ENCODE measurements at regions not wholly inside any gene's neighbourhood (a gene's known extent, or its start where the extent isn't known, plus 50 kb on each side); places are given as distances from the start of the nearest gene placed in this dataset.
A peak's percentile ranks its signal among the peaks of the same experiment; 100 is the strongest.

DNA sequence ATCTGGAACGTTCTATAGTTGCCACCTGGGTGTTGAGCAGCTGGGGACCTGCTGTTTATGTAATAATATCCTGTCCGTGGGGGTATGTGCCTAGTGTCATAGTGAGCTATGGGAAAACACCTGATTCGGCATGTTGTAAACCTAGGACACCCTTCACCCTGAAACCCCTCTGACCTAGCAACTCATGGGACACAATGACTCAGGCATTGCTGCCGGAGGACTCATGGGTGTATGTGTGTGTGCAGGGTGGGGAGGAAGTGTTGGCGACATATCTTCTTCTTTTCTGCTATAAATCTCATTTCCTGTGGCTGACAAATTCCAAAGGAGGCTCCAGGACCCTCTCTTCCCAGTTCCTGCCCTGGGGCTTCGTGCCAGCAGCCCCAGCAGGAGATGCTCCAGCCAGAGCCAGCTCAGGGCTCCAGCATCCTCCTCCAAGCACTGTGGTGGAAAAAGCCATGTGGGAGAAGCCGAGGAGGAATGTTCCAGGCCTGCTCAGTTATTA is 77.0 kb upstream of the PODXL start (continued):
- no peak for TF ChIP-seq ZNF280B (CRISPR knock-in tag; IDR thresholded peaks at IDR 0.05)
- TF ChIP-seq CBX2 (IDR thresholded peaks at IDR 0.05; ENCODE audit: insufficient read depth, low read length, poor library complexity, severe bottlenecking): no peak
- no peak for TF ChIP-seq THAP7 (CRISPR knock-in tag; IDR thresholded peaks at IDR 0.05)
- TF ChIP-seq MAFK (IDR thresholded peaks at IDR 0.05; ENCODE audit: low read length): no peak
- TF ChIP-seq E2F3 (CRISPR knock-in tag; IDR thresholded peaks at IDR 0.05): no peak
- no peak for TF ChIP-seq ZNF174 (CRISPR knock-in tag; IDR thresholded peaks at IDR 0.05)
- TF ChIP-seq HCFC1 (IDR thresholded peaks at IDR 0.05; ENCODE audit: low read depth, low read length): no peak
- TF ChIP-seq CREBBP (IDR thresholded peaks at IDR 0.05; ENCODE audit: low read depth, low read length): no peak
- TF ChIP-seq FIP1L1 (IDR thresholded peaks at IDR 0.05; ENCODE audit: low read depth, low read length, poor library complexity, severe bottlenecking): no peak
- no peak for TF ChIP-seq POLR3G (IDR thresholded peaks at IDR 0.05; ENCODE audit: extremely low read depth, insufficient read length, insufficient replicate concordance)
- TF ChIP-seq CCNT2 (IDR thresholded peaks at IDR 0.05; ENCODE audit: borderline replicate concordance, extremely low read depth, insufficient read length, low read depth, low read length): no peak
- TF ChIP-seq CBFB (CRISPR knock-in tag; IDR thresholded peaks at IDR 0.05): no peak
- no peak for TF ChIP-seq ZNF146 (CRISPR knock-in tag; IDR thresholded peaks at IDR 0.05; ENCODE audit: unreplicated experiment)
- no peak for TF ChIP-seq SRSF7 (optimal IDR thresholded peaks at IDR 0.05; ENCODE audit: low read depth, low read length)
- TF ChIP-seq ZKSCAN8 (CRISPR knock-in tag; IDR thresholded peaks at IDR 0.05): no peak
- TF ChIP-seq ZFP36 (IDR thresholded peaks at IDR 0.05; ENCODE audit: low read depth, low read length, partially characterized antibody): no peak
- no peak for TF ChIP-seq RUNX1 (IDR thresholded peaks at IDR 0.05; ENCODE audit: low read depth)
- no peak for TF ChIP-seq ZNF644 (tag; IDR thresholded peaks at IDR 0.05; ENCODE audit: low read depth)
- 0 out of 2 replicates have a peak, but pooled peaks have one; percentile 28 for TF ChIP-seq MAFG (tag; conservative IDR thresholded peaks at IDR 0.05)
- TF ChIP-seq TRIM25 (IDR thresholded peaks at IDR 0.05; ENCODE audit: borderline replicate concordance): no peak
- TF ChIP-seq CHD2 (IDR thresholded peaks at IDR 0.05; ENCODE audit: low read depth, low read length): no peak
- TF ChIP-seq, protein P1, sequence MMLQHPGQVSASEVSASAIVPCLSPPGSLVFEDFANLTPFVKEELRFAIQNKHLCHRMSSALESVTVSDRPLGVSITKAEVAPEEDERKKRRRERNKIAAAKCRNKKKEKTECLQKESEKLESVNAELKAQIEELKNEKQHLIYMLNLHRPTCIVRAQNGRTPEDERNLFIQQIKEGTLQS (IDR thresholded peaks at IDR 0.05): peak; percentile 17; the same call in 1 of the 2 replicates
- TF ChIP-seq, protein P1 (CRISPR knock-in tag; conservative IDR thresholded peaks at IDR 0.05): no peak
